K562 (cell line): ENCODE measurements at regions not wholly inside any gene's neighbourhood (a gene's known extent, or its start where the extent isn't known, plus 50 kb on each side); places are given as distances from the start of the nearest gene placed in this dataset.

ENCODE experiments used
- ATAC-seq: fragments of 200-7000 bp; cut with Tn5 transposase; 3 replicates; pipeline ENCODE4 v1.9.1; 2020; ENCODE audit warnings: moderate library complexity
- BruUV-seq: library from RNA; stranded (reverse); fragments of 400-500 nt; replicated peaks from 2 replicates; lab custom pipeline; 2021; lab: Mats Ljungman, UMichigan
- CTCF ChIA-PET: fragments of 300-600 bp; formaldehyde crosslinking; extraction: SDS; loops from one replicate; lab custom pipeline; 2021; ENCODE audit warnings: low intra/inter-chr PET ratio; lab: Yijun Ruan, JAX
- POLR2A ChIA-PET: fragments of 300-600, 350-650 bp; sonication (Branson Sonifier 250); formaldehyde crosslinking; extraction: SDS; loops from one replicate; lab custom pipeline; 2021; ENCODE audit warnings: antibody characterized with exemption, inconsistent platforms; lab: Yijun Ruan, JAX
- DNase-seq, 4 experiments: peaks; one replicate each; pipeline versions ENCODE4 v3.0.0 to v3.0.0-alpha.2; 2011 to 2018; ENCODE audit warnings: low spot score in 3 of 4, mixed read lengths in 3 of 4; ENCODE audit errors: extremely low read depth in 1 of 4
- FAIRE-seq: peaks from 2 replicates; lab custom pipeline; 2011; peaks lifted over from hg19 to GRCh38; lab: Jason Lieb, UNC
- H2AFZ ChIP-seq: 2 replicates; pipeline ENCODE4 v1.6.0; 2011; ENCODE audit warnings: low read depth, low read length, control low read depth, inconsistent platforms
- H3K27ac ChIP-seq: fragments of 200-600 bp; 3 replicates; pipeline ENCODE4 v1.8.0; 2011; ENCODE audit warnings: low read depth, mild to moderate bottlenecking, control low read depth, inconsistent platforms, low read length, moderate library complexity, mixed read lengths; ENCODE audit errors: extremely low read depth
- H3K27me3 ChIP-seq, 2 experiments: fragments of 300-600 bp in 1 of 2; 2 replicates in 1 of 2; 3 replicates in 1 of 2; pipeline versions ENCODE4 v1.6.0 to v1.8.0; 2011; ENCODE audit warnings: inconsistent platforms in 2 of 2, low read length in 2 of 2, mild to moderate bottlenecking in 1 of 2, mixed read lengths in 1 of 2, moderate library complexity in 1 of 2; ENCODE audit not compliant: control insufficient read depth in 2 of 2, insufficient read depth in 2 of 2
- H3K36me3 ChIP-seq: fragments of 300-600 bp; 3 replicates; pipeline ENCODE4 v1.8.0; 2011; ENCODE audit warnings: mild to moderate bottlenecking, low read length, inconsistent platforms; ENCODE audit not compliant: control insufficient read depth, insufficient read depth
- H3K4me1 ChIP-seq, 2 experiments: fragments of 200-600 bp in 1 of 2; replicated peaks in 1 of 2; 2 replicates in 1 of 2; 3 replicates in 1 of 2; pipeline versions ENCODE4 v1.5.1 to v1.8.0; 2011; ENCODE audit warnings: inconsistent platforms in 2 of 2, low read length in 2 of 2, mild to moderate bottlenecking in 1 of 2, mixed read lengths in 1 of 2, moderate library complexity in 1 of 2; ENCODE audit not compliant: control insufficient read depth in 2 of 2, insufficient read depth in 2 of 2
- H3K4me2 ChIP-seq: 2 replicates; pipeline ENCODE4 v1.6.1; 2011; ENCODE audit warnings: low read length, control low read depth, inconsistent platforms, mixed read lengths; ENCODE audit not compliant: insufficient read depth
- H3K4me3 ChIP-seq: fragments of 200-600 bp; sonication (generic), shearing (Covaris generic); 2 replicates; pipeline ENCODE4 v1.5.1; 2016; ENCODE audit warnings: control low read depth, inconsistent platforms
- H3K79me2 ChIP-seq: fragments of 200-600 bp; 3 replicates; pipeline ENCODE4 v1.8.0; 2011; ENCODE audit warnings: low read length, inconsistent platforms; ENCODE audit not compliant: control insufficient read depth, insufficient read depth
- H3K9ac ChIP-seq, 2 experiments: 2 replicates each; pipeline versions ENCODE4 v1.6.0 to v1.6.1; 2011; ENCODE audit warnings: low read depth in 2 of 2, low read length in 2 of 2, control low read depth in 1 of 2, inconsistent platforms in 1 of 2, mild to moderate bottlenecking in 1 of 2, mixed read lengths in 1 of 2; ENCODE audit not compliant: insufficient read depth in 1 of 2
- H3K9me1 ChIP-seq: one replicate; pipeline ENCODE4 v1.6.0; 2011; ENCODE audit warnings: inconsistent platforms, mild to moderate bottlenecking, low read length, moderate library complexity; ENCODE audit not compliant: control insufficient read depth, insufficient read depth
- H3K9me3 ChIP-seq: replicated peaks from 2 replicates; pipeline ENCODE4 v1.5.1; 2011; ENCODE audit warnings: low read depth, low read length, inconsistent platforms; ENCODE audit not compliant: control insufficient read depth, insufficient read depth
- H4K20me1 ChIP-seq: replicated peaks from 2 replicates; pipeline ENCODE4 v1.6.1; 2011; ENCODE audit warnings: low read length, inconsistent platforms, mixed read lengths; ENCODE audit not compliant: control insufficient read depth, insufficient read depth
- OTX1 ChIP-seq: fragments of 450-650 bp; formaldehyde crosslinking; IDR thresholded peaks from 2 replicates; pipeline ENCODE4 v1.4.0; 2022; ENCODE audit warnings: mild to moderate bottlenecking
- SMARCE1 ChIP-seq: fragments of 450-650 bp; IDR thresholded peaks from 2 replicates; pipeline ENCODE4 v1.7.1; 2016; ENCODE audit warnings: mild to moderate bottlenecking
- SNIP1 ChIP-seq: fragments of 450-650 bp; IDR thresholded peaks from 2 replicates; pipeline ENCODE4 v1.7.1; 2017; ENCODE audit warnings: low read depth, mild to moderate bottlenecking
- ZNF12 ChIP-seq: sonication (generic); formaldehyde crosslinking; IDR thresholded peaks from 2 replicates; pipeline ENCODE4 v1.4.0; 2020; ENCODE audit warnings: mild to moderate bottlenecking, missing genetic modification reagents
- ZNF133 ChIP-seq: fragments of 250-450 bp; sonication (Bioruptor Pico); IDR thresholded peaks from 2 replicates; pipeline ENCODE4 v1.4.0; 2020; ENCODE audit warnings: mild to moderate bottlenecking
- WGBS: fragments of 100-300 bp; shearing (Covaris generic); methylation state at CpG from one replicate; pipeline ENCODE4 v1.1.6; 2016; ENCODE audit warnings: low coverage, mixed read lengths; ENCODE audit not compliant: insufficient coverage; ENCODE audit errors: missing lambda C conversion rate; 5-methylcytosine and 5-hydroxymethylcytosine counted together
- in situ Hi-C: fragments of 300-500 bp; cut with MboI; formaldehyde crosslinking; loops from 4 replicates; pipeline ENCODE4 v1.15.0; 2018; ENCODE audit warnings: inconsistent platforms, mixed read lengths
- intact Hi-C: fragments of 100-400 bp; cut with micrococcal nuclease; formaldehyde crosslinking; loops from 2 replicates; pipeline ENCODE4 v1.14.2; 2022
- TF ChIP-seq, protein P1 (sequence below): fragments of 150-350 bp; IDR thresholded peaks from 2 replicates; pipeline ENCODE4 v1.6.1; 2014; ENCODE audit warnings: low read depth, mild to moderate bottlenecking, low read length, borderline replicate concordance
- TF ChIP-seq, protein P2 (sequence below): fragments of 250-450 bp; sonication (Bioruptor Pico); IDR thresholded peaks from 2 replicates; pipeline ENCODE4 v1.4.0; 2020; ENCODE audit warnings: mild to moderate bottlenecking, moderate library complexity
- TF ChIP-seq, protein P3 (sequence below), 2 experiments: fragments of 250-450 bp in 1 of 2; fragments of 450-650 bp in 1 of 2; sonication (Bioruptor Pico) in 1 of 2; IDR thresholded peaks; 2 replicates each; pipeline versions ENCODE4 v1.6.1 to v1.8.0; 2016 to 2021; ENCODE audit warnings: mild to moderate bottlenecking in 2 of 2, moderate library complexity in 2 of 2, missing compliant biosample characterization in 1 of 2, missing genetic modification characterization in 1 of 2

GRCh38 chr4:123127875-123128274, 205.5 kb upstream of the NUDT6 start:
- intact Hi-C loops: no loop called here

More at GRCh38 chr4:123127875-123128274, 205.5 kb upstream of the NUDT6 start:
- in situ Hi-C loops: no loop called here
- DNase-seq: no peak
- FAIRE-seq: no peak
- no peaks in the 10 kb centered on the region for H3K27me3 ChIP-seq
- H4K20me1 ChIP-seq: no peaks in the 10 kb centered on the region
- ChIA-PET POLR2A (no interaction called here), CTCF (interaction anchor here (0.6 kb wide), 1 partner anchor 90 kb away, joined by 3 read pairs; no protein-coding TSS in a partner anchor)
- H3K27ac ChIP-seq: no peak overlapping the region
- no peaks in the 10 kb centered on the region for H3K9me3 ChIP-seq
- H3K9me1 ChIP-seq: no peaks in the 10 kb centered on the region
- H3K9ac ChIP-seq: no peak overlapping the region
- WGBS: 95% methylated on average over 2 of the region's 2 CpGs
- no peak overlapping the region for H2AFZ ChIP-seq
- no peak for ATAC-seq
- H3K4me2 ChIP-seq: no peak overlapping the region
- no peaks in the 10 kb centered on the region for H3K4me1 ChIP-seq
- no TSS peak for BruUV-seq
- no peaks in the 10 kb centered on the region; the same call in 2 of the 3 replicates for H3K36me3 ChIP-seq
- TF ChIP-seq OTX1 (CRISPR knock-in tag): no peak
- no peak for TF ChIP-seq ZNF133 (CRISPR knock-in tag)
- no peak for TF ChIP-seq SMARCE1
- TF ChIP-seq, protein P1, sequence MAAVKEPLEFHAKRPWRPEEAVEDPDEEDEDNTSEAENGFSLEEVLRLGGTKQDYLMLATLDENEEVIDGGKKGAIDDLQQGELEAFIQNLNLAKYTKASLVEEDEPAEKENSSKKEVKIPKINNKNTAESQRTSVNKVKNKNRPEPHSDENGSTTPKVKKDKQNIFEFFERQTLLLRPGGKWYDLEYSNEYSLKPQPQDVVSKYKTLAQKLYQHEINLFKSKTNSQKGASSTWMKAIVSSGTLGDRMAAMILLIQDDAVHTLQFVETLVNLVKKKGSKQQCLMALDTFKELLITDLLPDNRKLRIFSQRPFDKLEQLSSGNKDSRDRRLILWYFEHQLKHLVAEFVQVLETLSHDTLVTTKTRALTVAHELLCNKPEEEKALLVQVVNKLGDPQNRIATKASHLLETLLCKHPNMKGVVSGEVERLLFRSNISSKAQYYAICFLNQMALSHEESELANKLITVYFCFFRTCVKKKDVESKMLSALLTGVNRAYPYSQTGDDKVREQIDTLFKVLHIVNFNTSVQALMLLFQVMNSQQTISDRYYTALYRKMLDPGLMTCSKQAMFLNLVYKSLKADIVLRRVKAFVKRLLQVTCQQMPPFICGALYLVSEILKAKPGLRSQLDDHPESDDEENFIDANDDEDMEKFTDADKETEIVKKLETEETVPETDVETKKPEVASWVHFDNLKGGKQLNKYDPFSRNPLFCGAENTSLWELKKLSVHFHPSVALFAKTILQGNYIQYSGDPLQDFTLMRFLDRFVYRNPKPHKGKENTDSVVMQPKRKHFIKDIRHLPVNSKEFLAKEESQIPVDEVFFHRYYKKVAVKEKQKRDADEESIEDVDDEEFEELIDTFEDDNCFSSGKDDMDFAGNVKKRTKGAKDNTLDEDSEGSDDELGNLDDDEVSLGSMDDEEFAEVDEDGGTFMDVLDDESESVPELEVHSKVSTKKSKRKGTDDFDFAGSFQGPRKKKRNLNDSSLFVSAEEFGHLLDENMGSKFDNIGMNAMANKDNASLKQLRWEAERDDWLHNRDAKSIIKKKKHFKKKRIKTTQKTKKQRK: no peak
- TF ChIP-seq SNIP1: no peak
- TF ChIP-seq, protein P2, sequence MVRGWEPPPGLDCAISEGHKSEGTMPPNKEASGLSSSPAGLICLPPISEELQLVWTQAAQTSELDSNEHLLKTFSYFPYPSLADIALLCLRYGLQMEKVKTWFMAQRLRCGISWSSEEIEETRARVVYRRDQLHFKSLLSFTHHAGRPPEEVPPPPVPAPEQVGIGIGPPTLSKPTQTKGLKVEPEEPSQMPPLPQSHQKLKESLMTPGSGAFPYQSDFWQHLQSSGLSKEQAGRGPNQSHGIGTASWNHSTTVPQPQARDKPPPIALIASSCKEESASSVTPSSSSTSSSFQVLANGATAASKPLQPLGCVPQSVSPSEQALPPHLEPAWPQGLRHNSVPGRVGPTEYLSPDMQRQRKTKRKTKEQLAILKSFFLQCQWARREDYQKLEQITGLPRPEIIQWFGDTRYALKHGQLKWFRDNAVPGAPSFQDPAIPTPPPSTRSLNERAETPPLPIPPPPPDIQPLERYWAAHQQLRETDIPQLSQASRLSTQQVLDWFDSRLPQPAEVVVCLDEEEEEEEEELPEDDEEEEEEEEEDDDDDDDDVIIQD (CRISPR knock-in tag): no peak
- TF ChIP-seq ZNF12 (CRISPR knock-in tag): no peak
- TF ChIP-seq, protein P3, sequence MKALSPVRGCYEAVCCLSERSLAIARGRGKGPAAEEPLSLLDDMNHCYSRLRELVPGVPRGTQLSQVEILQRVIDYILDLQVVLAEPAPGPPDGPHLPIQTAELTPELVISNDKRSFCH (CRISPR knock-in tag; IDR thresholded peaks at IDR 0.05): no peak
- TF ChIP-seq, protein P3 (tag; IDR thresholded peaks at IDR 0.05): no peak
- no peak overlapping the region for H3K4me3 ChIP-seq
- no peaks in the 10 kb centered on the region for H3K79me2 ChIP-seq
